ENCODE measurements at regions not wholly inside any gene's neighbourhood (a gene's known extent, or its start where the extent isn't known, plus 50 kb on each side); places are given as distances from the start of the nearest gene placed in this dataset.

DNA sequence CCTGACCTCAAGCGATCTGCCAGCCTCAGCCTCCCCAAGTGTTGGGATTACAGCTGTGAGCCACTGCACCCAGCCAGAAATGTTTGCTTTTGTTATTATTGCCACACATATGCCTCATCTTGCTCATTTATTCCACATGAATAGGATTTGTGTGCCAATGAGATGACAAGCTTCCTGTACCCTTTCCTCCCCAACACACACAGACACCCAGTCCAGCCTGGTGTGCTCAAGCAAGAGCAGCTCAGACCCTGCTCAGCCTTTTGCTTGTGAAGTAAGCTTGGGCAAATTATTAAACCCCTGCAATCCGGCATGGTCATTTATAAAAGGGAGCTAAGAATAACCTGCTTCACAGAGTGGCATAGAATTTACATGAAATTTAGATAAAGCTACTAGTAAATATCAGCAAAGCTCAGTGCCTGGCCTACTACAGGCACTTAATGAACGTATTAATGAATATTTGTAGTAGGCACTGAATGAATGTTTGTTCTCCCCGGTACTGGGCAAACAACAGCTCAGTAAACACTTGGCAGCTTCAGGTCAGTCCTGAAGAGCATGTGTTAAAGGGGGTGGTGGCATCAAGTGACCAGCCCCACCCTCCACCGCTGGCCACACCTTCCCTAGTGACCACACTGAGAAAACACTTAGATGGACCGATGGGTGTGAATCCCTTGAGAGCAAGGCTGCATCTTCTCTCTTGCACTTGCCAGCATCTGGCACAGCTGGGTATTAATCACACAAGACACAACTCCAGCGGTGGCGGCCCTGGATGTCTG, 280.2 kb downstream of the SRBD1 start:
- Histone ChIP-seq H3K27me3 (no peaks in the 10 kb centered on the region), H3K36me3 (ENCODE audit: low read depth, missing control alignments) (no peaks in the 10 kb centered on the region), H3K4me3 (no peak overlapping the region), H3K9me3 (no peaks in the 10 kb centered on the region), H3K27ac (no peak overlapping the region), H3K4me1 (no peaks in the 10 kb centered on the region)
- 72 to 82% methylated on average over 8 of the region's 8 CpGs for WGBS, 2 donors
- intact Hi-C loops (cut with DNase I; ENCODE audit: low total_unique reads) = no loop called here
- no peak for DNase-seq
- TF ChIP-seq, protein P1, sequence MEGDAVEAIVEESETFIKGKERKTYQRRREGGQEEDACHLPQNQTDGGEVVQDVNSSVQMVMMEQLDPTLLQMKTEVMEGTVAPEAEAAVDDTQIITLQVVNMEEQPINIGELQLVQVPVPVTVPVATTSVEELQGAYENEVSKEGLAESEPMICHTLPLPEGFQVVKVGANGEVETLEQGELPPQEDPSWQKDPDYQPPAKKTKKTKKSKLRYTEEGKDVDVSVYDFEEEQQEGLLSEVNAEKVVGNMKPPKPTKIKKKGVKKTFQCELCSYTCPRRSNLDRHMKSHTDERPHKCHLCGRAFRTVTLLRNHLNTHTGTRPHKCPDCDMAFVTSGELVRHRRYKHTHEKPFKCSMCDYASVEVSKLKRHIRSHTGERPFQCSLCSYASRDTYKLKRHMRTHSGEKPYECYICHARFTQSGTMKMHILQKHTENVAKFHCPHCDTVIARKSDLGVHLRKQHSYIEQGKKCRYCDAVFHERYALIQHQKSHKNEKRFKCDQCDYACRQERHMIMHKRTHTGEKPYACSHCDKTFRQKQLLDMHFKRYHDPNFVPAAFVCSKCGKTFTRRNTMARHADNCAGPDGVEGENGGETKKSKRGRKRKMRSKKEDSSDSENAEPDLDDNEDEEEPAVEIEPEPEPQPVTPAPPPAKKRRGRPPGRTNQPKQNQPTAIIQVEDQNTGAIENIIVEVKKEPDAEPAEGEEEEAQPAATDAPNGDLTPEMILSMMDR (IDR thresholded peaks at IDR 0.05) = no peak
- no peak for TF ChIP-seq POLR2A (IDR thresholded peaks at IDR 0.05)

GRCh38 chr2:45330108-45330507, 281.0 kb downstream of the SRBD1 start:
- Histone ChIP-seq H3K9me3 (no peaks in the 10 kb centered on the region), H3K4me1 (no peaks in the 10 kb centered on the region), H3K36me3 (ENCODE audit: low read depth, missing control alignments) (no peaks in the 10 kb centered on the region), H3K27ac (no peak overlapping the region), H3K27me3 (no peaks in the 10 kb centered on the region), H3K4me3 (no peak overlapping the region)
- DNase-seq = no peak
- WGBS, 2 donors = 88 to 89% methylated on average over 5 of the region's 5 CpGs
- TF ChIP-seq, protein P1 (IDR thresholded peaks at IDR 0.05) = no peak
- TF ChIP-seq POLR2A (IDR thresholded peaks at IDR 0.05) = no peak
- intact Hi-C loops (cut with DNase I; ENCODE audit: low total_unique reads) = no loop called here

- H3K27ac ChIP-seq = no peak overlapping the region
- intact Hi-C loops (cut with DNase I; ENCODE audit: low total_unique reads) = no loop called here
- WGBS, 2 donors = 70 to 84% methylated on average over 7 of the region's 7 CpGs
- no peaks in the 10 kb centered on the region for H3K9me3 ChIP-seq
- no peaks in the 10 kb centered on the region for H3K4me1 ChIP-seq
- no peaks in the 10 kb centered on the region for H3K36me3 ChIP-seq (ENCODE audit: low read depth, missing control alignments)
- no peaks in the 10 kb centered on the region for H3K27me3 ChIP-seq
- no peak for DNase-seq
- no peak overlapping the region for H3K4me3 ChIP-seq
- TF ChIP-seq, protein P1 (IDR thresholded peaks at IDR 0.05) = no peak
- no peak for TF ChIP-seq POLR2A (IDR thresholded peaks at IDR 0.05)
These were observed 281.9 kb downstream of the SRBD1 start for GRCh38 chr2:45329045-45329677.

DNA sequence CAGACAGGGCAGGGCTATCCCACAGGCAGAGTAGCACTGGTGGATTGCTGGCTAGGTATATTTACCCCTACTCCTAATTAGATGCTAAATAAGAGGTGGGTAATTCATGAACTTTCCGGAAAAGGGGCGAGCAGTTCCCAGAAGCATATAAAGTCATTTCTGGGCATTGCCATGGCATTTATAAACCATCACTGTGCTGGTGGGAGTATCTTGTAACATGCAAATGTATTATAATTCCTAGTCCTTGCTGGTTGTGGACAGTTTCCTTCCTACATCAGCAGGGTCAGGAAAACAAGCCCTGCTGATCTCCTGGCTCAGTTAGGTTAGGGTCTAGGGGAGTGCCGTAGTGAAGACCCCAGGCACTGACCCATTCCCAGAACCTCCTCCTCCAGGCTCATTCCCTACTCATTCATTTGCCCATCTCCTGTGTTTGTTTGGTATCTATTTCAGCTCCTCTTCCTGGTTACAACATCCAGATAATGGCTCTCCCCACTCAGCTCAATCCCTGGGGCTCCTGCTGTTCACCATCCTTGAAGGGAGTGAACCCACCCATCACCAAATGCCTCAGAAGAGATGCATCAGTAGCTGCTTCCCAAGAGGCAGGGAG, 282.7 kb downstream of the SRBD1 start:
- 75 to 95% methylated on average over 3 of the region's 3 CpGs for WGBS, 2 donors
- no peak overlapping the region for H3K4me3 ChIP-seq
- DNase-seq = no peak
- no peaks in the 10 kb centered on the region for H3K36me3 ChIP-seq (ENCODE audit: low read depth, missing control alignments)
- no peaks in the 10 kb centered on the region for H3K4me1 ChIP-seq
- intact Hi-C loops (cut with DNase I; ENCODE audit: low total_unique reads) = no loop called here
- TF ChIP-seq, protein P1 (IDR thresholded peaks at IDR 0.05) = no peak
- no peak for TF ChIP-seq POLR2A (IDR thresholded peaks at IDR 0.05)
- H3K9me3 ChIP-seq = no peaks in the 10 kb centered on the region
- no peaks in the 10 kb centered on the region for H3K27me3 ChIP-seq
- no peak overlapping the region for H3K27ac ChIP-seq

Measured in testis (tissue), 2 donors.